GM19395 (cell line): ENCODE measurements at regions not wholly inside any gene's neighbourhood (a gene's known extent, or its start where the extent isn't known, plus 50 kb on each side); places are given as distances from the start of the nearest gene placed in this dataset.
"Not testable (repeated sequence)": the region's sequence is repeated elsewhere in the genome, so short reads cannot be mapped to it uniquely, and the experiment has no call there.

ENCODE experiments used
- ATAC-seq: cut with Tn5 transposase; IDR thresholded peaks from one replicate; pipeline ENCODE4 v1.9.1; 2021; ENCODE audit warnings: mild to moderate bottlenecking, moderate library complexity; ENCODE audit not compliant: unreplicated experiment

DNA sequence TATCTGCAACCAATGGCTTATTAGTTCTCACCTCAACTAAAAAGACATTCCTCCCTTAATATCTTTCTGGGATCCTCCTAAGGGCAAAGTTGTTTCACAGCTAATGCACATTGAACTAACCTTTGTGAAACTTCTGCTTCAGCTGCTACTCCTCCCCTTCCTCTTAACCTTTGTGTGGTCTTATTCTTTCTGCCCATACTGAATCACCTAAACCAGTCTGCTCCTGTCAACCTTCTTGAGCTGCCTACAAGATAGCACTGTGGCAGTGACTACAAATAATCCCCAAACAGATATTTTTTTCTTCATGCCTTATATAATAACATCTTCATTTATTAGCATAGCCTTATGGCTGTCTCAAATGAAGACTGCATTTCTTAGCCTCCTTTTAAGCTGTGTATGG, 1077.4 kb upstream of the ATXN7L3B start:
- no peak for ATAC-seq

DNA sequence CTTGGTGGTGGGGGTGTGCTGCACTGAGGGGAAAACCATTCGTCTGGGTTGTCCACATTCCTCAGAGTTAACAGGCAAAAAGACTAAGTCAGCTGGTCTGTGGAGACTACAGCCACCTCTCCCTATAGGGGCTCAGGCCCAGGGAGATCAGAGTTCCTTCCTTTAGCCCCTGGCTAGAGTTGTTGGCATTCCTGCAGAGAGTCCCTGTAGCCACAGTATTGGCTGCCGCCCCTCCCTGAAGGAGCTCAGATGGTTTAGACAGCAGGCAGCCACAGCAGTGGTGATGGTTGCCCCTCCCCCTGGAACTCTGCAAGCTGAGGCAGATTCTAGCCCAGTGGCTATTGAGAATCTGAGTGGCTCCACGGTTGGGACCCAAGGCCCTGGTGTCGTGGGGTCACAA, 1072.5 kb upstream of the ATXN7L3B start:
- ATAC-seq: no peak

DNA sequence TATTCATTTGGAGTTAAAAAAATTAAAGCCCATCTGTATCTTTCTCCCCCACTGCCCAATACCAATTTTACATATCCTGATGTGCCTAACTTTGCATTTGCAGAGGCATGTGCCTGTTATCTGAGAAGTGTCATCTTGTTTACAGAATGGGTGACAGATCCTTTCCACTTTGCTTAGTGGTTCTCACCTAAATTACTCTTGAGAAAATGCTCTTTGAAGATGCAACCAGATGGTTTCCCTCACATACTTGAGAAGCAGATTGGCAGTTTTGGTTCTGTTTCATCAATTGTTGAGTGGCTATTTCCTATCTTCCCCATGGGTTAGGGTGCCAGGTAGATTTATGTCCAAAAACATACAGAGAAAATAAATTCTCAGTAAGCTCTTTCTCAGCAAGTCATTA, 1051.4 kb upstream of the ATXN7L3B start:
- ATAC-seq: no peak

DNA sequence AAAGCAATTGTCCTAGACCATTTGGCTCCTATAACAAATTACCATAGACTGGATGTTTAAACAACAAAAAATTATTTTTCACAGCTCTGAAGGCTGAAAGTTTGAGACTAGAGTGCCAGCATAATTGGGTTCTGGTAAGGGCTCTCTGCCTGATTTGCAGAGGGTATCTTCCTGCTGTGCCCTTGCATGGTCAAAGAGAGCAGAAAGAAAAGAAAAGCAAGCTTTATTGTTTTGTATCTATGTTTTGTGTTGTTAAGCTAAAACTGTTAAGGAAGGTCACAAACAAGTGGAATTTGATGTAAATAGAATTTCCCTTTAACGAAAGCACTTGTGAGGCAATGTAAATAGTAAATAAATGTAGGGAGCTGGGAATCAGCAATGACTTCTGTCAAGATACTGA, 1031.0 kb upstream of the ATXN7L3B start:
- ATAC-seq: no peak

DNA sequence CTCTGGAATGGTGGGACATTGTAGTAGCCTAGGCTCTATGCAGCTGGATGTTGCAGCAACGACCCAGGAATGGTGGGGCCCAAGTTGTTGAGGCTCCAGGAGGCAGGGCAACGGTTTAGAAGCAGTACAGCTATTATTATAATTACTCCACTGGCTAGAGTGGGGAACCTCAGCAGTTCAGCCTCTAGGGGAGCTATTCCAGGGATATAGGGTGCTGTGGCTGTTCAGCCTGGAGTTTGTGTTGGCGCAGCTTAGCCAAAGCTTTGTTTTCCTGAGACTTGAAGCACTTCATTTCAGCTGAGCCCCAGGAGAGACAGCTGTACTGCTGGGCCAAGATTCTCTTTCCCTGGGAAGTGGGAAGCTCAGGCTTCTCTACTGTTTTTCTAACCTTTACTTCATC, 1023.0 kb upstream of the ATXN7L3B start:
- no peak for ATAC-seq

DNA sequence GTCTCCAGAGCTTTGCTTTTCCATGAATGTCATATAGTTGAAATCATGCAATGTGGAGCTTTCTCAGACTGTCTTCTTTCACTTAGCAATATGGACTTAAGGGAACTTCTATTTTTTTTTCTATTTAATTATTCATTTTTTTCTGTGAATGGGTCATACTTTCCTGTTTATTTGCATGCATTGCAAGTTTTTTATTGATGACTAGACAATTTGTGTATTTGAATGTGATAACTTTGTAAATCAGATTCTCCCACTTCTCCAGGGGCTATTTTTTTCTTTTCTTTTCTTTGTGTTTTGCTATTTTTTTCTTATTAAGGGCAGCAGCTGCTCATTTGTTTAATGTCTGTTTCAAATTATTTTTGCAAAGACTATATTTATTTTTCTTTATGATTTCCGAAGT, 1019.8 kb upstream of the ATXN7L3B start:
- ATAC-seq: no peak

DNA sequence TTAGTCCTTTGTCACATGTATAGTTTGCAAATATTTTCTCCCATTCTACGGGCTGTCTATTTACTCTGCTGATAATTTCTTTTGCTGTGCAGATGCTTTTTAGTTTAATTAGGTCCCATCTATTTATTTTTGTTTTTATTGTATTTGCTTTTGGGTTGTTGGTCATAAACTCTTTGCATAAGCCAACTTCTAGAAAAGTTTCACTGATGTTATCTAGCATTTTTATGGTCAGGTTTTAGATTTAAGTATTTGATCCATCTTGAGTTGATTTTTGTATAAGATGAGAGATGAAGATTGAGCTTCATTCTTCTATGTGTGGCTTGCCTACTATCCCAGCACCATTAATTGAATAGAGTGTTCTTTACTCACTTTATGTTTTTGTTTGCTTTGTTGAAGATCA, 1008.4 kb upstream of the ATXN7L3B start:
- ATAC-seq: no peak

DNA sequence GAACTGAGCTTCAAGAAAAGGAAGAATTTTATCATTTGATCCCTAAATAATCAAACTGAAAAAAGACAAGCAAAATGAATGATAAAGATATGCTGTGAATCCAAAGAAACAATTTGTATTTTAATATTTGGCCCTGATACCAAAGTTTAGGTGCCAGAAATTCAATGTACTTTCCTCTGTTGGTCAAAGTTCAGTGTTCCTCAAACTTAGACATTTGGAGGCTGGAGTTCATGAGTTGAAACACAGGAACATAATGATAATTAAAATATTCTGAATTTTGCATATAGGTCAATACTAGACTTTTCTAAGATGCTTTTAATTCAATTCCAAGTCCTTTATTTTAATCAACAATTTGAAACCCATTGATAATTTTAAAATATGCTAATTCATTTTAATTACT, 1007.7 kb upstream of the ATXN7L3B start:
- no peak for ATAC-seq

DNA sequence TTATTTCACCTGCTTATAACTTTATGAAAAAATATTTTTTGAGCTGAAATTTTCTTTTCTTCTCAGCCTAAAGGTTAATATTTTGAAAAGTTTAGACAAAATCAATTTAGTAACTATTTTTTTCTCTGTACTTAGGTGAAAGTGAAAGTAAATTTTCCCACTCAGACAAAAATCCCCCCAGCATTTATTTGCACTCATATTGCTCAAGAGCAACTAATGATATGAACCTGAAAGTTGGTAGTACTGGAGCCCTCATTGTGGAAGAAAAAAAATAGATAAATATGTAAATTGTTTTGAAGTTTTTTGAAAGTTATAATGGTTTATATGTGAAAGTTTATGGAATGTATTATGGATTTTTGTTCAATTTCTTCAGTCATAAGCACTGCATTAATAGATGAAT, 1005.9 kb upstream of the ATXN7L3B start:
- ATAC-seq: no peak

DNA sequence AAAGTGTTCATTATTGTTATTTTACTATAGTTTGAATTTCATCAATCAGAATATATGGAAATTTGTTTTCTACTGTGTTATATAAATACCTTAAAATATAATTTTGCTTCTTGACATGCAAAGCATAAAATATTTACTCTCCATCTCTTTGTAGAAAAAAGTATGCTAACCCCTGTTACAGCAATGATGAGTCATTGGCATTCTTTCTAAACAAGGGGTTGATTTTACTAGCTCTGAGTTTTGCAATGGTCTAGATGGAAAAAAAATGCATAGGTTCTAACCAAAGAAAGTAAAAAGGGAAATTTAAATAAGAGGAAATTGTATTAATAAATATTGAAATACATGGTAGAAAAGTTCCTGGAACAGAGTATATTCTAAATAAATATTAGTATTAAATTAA, 990.2 kb upstream of the ATXN7L3B start:
- ATAC-seq: no peak

DNA sequence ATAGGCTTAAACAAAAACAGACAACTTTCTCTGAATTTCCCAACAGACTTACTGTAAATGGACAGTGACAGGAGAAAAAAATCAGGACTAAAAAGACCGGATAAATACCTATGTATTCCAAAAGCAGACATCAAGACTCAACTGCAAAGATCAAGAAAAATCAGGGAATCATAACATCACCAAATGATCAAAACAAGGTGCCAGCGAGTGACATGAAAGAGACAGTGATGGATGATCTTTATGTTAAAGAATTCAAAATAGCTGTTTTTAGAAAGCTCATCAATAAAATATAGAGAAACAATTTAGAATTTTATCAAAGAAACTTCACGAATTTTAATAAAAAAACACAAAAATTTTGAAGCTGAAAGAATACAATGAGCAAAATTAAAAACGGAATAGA, 952.5 kb upstream of the ATXN7L3B start:
- no peak for ATAC-seq

DNA sequence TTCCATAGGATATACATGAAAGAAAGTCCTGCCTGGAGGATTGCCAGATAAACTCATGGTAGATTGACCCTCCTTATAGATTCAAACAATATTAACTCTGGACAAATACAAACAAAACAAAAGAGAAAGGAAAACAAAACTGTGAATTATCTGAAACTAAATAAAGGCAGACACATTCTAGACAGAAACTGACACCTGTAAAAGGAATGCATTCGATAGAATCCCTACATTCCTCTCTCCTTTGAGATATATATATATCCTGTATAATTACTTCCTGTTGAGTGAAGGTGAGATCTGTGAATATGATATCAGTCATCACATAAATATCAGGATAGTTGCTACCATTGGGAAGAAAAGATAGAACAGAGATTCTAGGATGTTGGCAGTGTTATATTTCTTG, 948.4 kb upstream of the ATXN7L3B start:
- ATAC-seq: no peak

DNA sequence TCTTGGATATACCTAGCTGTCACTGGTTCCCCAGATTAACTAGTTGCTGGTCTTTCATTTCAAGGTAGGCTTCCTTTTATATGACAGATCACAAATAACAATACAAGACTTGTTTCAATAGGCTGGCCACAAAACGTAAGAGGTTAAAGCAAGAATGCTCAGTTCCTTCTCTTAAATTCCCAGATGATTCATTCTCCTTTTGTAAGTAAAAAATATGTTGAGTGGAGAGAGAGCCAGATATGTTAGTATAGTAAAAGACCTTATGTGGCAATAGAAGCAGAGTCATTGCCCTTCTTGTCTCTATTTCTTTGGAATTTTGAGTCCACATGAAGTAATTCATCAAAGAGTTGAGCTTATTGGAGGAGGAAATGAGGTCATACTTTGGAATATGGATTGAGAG, 939.0 kb upstream of the ATXN7L3B start:
- ATAC-seq: no peak

DNA sequence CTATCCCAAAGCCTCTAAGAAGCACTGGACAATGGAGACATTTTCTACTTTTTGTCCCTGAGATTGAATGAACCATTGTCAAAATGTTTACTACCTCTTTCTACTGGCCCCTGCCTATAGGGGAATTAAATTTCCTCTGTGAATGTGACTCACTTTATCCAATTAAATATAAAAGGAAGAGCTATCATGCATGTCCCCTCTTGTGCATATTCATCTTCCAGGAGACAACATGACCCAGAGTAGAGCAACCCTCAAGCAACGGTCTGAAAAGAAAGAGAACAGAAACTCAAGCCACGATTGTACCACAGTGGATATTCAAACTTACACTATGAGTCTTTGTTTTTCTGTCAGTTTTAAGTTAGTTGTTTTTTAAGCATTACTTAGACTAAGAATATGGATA, 938.4 kb upstream of the ATXN7L3B start:
- ATAC-seq: no peak

DNA sequence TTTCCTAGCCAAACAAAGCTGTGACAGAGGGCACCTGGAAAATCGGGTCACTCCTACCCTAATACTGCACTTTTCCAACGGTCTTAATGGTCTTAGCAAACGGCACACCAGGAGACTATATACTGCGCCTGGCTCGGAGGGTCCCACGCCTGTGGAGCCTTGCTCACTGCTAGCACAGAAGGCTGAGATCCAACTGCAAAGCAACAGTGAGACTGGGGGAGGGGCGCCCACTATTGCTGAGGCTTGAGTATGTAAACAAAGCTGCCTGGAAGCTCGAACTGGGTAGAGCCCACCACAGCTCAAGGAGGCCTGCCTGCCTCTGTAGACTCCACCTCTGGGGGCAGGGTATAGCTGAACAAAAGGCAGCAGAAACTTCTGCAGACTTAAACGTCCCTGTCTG, 931.7 kb upstream of the ATXN7L3B start:
- not testable (repeated sequence) for ATAC-seq

DNA sequence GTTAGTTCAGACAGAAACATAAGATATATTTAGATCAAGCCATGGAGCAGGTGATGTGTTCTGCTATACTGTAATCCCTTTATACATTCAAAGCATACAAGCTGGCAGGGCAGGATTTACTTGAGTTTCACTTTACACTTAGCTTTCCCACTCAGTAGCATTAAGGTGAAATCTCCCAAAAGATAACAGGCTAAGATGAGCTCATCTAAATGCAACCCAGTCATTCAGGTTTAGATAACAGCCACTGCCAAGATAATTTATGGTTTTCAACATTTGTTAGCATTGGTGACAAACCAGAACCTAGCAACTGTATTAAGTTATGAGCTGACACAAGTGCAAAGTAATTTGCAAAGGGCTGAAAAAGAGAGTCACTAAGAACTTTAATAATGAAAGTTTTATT, 925.1 kb upstream of the ATXN7L3B start:
- no peak for ATAC-seq

DNA sequence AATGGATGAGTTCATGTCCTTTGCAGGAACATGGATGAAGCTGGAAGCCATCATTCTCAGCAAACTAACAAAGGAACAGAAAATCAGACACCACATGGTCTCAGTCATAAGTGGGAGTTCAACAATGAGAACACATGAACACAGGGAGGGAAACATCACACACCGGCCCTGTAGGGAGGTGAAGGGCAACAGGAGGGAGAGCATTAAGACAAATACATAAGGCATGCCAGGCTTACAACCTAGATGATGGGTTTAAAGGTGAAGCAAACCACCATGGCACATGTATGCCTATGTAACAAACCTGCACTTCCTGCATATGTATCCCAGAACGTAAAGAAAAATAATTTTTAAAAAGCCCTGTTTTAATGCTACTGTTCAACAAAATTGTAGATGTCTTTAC, 914.2 kb upstream of the ATXN7L3B start:
- no peak for ATAC-seq

DNA sequence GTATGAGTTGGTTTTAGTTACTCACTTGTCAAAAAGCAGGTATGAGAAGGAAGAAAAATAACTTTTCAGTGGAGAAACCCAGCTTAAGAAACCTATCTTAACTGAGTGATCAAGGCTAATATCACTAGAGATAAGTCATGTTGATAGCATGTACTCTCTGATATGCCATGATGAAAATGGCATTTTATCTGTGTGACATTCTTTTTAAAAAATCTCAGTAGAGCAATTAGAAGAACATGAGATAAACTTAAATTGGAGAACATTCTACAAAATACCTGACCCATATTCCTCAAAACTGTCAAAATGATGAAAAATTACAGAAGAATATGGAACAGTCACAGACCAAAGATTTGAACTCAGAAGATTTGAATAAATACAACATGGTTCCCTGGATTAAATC, 912.4 kb upstream of the ATXN7L3B start:
- no peak for ATAC-seq

DNA sequence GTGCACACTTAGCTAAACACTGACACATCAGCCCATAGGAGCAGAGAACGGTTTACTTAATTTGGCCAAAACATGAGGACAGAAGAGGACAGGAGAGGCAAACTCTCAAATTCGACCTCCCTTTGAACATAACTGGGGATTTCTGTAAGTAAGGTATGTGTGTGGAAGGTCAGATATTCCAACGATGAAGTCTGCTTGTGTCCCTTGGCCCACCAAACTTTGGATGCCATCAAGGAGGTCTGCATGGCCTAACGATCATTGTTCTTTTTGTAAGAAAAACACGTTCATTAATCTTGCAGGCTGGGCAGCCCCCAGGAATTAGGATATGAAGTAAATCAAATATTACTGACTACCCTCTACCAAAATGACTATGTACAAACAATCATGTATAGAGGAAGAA, 908.5 kb upstream of the ATXN7L3B start:
- ATAC-seq: no peak

DNA sequence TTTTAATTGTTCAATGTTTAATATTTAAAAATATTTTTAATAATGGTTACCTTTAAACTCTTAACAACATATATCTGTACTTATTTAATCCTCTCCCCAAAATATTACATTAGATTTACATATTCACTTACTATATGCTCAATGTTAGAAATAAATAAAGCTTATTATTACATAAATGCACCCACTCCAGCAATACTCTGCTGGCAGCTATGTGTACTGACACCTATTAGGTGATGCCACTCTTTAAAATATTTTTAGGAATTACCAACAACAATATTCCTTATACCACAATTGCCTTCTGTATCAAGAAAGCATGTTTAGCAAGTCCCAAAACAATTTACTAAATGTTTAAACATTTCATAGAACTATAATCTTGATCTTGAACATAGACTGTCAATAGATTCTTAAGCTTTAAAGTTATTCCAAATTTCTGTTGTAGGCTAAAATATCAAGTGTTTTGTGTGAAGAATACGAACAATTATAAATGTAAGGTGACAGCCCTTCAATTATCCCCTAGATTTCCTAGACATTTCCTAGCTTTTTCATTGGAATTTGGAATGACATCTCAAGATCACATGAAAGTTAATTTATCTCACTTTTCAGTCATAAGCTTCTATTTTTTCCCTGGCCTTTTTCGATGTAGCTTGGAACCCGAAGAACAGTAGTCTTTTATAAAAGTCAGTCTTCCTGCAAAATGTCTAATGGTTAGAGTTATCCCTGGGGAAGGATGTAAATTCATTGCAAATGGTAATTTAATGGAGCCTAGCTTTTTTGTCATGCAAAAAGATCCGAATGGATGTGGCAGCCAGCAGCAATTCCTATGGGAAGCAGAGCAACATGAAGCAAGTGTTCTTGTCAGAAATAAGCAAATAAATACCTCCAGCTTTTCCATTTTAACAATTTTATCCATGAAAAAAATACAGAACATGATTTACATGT, 907.5 kb upstream of the ATXN7L3B start:
- ATAC-seq: no peak

DNA sequence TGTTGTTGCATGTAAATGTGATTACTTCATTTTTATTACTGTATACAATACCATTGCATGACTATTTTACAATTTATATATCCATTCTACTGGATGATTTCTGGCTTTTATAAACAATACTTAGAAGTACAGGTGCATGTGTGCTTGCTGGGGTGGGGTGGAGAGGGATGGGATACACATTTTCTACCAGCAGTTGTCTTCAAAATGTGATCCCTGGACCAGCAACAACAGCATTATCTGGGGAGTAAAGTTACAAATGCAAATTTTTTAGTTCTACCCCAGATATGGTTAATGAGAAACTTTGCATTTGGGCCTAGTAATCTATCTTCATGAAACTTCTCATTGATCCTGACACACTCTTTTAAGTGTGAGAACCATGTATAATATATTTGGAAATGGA, 905.4 kb upstream of the ATXN7L3B start:
- ATAC-seq: no peak

DNA sequence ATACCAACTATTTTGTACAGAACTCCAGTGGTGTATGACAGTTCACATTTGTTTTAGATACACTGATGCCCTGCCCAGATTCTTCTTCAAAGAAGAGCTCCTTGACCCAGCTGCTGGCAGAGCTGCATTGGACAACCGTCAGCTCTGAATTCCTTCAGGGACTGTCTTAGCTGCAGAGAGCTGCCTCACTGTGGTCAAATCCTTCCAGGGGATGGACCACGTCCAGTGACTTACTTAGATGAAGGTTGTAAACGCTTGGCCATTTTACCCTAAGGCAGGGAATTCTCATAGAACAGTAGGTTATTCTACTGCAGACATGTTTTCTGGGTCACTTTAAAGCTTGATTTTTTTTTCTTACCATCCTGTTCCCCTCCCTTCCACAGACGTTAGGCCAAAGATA, 905.0 kb upstream of the ATXN7L3B start:
- ATAC-seq: no peak

DNA sequence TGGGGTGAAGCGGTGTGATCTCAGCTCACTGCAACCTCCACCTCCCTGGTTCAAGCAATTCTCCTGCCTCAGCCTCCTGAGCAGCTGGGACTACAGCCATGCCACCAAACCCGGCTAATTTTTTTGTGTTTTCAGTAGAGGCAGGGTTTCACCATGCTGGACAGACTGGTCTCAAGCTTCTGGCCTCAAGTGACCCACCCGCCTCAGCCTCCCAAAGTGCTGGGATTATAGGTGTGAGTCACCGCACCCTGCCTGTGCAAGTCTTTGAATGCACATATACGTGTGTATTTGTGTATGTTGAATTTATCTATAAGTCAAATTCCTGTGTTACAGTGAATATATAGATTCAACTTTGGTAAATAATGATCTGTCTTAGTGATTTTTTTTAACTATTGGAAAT, 898.2 kb upstream of the ATXN7L3B start:
- not testable (repeated sequence) for ATAC-seq
